Calu3 (cell line): ENCODE measurements at regions not wholly inside any gene's neighbourhood (a gene's known extent, or its start where the extent isn't known, plus 50 kb on each side); places are given as distances from the start of the nearest gene placed in this dataset.

Source experiments
- BruUV-seq: library from RNA; stranded (reverse); fragments of 400-500 nt; replicated peaks from 2 replicates; lab custom pipeline; 2021; lab: Mats Ljungman, UMichigan
- CTCF ChIA-PET: fragments of 300-600 bp; sonication (Branson Sonifier 250); formaldehyde crosslinking; loops from one replicate; lab custom pipeline; 2022; ENCODE audit warnings: antibody characterized with exemption; lab: Charles Lee
- DNase-seq: peaks from one replicate; pipeline ENCODE4 v3.0.0; 2022
- H3K27ac Mint-ChIP-seq: one replicate; pipeline ENCODE4 v1.8.0; 2022; ENCODE audit warnings: mixed read lengths; ENCODE audit not compliant: unreplicated experiment
- H3K27me3 Mint-ChIP-seq: one replicate; pipeline ENCODE4 v1.8.0; 2022; ENCODE audit warnings: mixed read lengths; ENCODE audit not compliant: unreplicated experiment
- H3K36me3 Mint-ChIP-seq: one replicate; pipeline ENCODE4 v1.8.0; 2022; ENCODE audit warnings: mild to moderate bottlenecking, moderate library complexity, mixed read lengths; ENCODE audit not compliant: insufficient read depth, unreplicated experiment
- H3K4me1 Mint-ChIP-seq: one replicate; pipeline ENCODE4 v1.8.0; 2022; ENCODE audit warnings: mild to moderate bottlenecking, low read depth, mixed read lengths; ENCODE audit not compliant: unreplicated experiment
- H3K4me3 Mint-ChIP-seq: one replicate; pipeline ENCODE4 v1.8.0; 2022; ENCODE audit warnings: mild to moderate bottlenecking, low read depth, moderate library complexity, mixed read lengths; ENCODE audit not compliant: unreplicated experiment
- H3K9me3 Mint-ChIP-seq: one replicate; pipeline ENCODE4 v1.8.0; 2022; ENCODE audit warnings: low read depth, mixed read lengths; ENCODE audit not compliant: unreplicated experiment
- intact Hi-C: fragments of 100-400 bp; cut with micrococcal nuclease; formaldehyde crosslinking; loops from one replicate; pipeline ENCODE4 v1.10.0; 2022; ENCODE audit not compliant: unreplicated experiment
- TF ChIP-seq, protein P1 (sequence below): fragments of 200-600 bp; IDR thresholded peaks from one replicate; pipeline ENCODE4 v1.8.0; 2022; ENCODE audit warnings: antibody characterized with exemption; ENCODE audit not compliant: unreplicated experiment

DNA sequence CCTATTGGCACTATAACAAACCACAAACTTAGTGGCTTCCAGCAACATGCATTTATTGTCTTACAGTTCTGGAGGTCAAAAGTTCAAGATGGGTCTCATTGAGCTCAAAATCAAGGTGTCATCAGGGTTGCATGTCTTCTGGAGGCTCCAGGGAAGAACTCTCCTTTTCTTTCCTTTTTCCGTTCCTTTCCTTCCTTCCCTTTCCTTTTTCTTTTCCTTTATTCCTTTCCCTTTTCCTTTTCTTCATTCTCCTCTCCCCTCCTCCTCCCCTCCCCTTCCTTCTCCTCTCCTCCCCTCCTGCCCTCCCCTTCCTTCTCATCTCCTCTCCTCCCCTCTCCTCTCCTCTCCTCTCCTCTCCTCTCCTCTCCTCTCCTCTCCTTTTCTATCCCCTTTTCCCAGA is 460.2 kb upstream of the CDH4 start:
- DNase-seq = no peak
- no TSS peak for BruUV-seq
- Mint-ChIP-seq H3K9me3 (peaks cover 27% of the 10 kb centered on the region), H3K4me3 (no peak overlapping the region), H3K27ac (no peak overlapping the region), H3K27me3 (no peaks in the 10 kb centered on the region), H3K4me1 (no peaks in the 10 kb centered on the region), H3K36me3 (no peaks in the 10 kb centered on the region)
- TF ChIP-seq, protein P1, sequence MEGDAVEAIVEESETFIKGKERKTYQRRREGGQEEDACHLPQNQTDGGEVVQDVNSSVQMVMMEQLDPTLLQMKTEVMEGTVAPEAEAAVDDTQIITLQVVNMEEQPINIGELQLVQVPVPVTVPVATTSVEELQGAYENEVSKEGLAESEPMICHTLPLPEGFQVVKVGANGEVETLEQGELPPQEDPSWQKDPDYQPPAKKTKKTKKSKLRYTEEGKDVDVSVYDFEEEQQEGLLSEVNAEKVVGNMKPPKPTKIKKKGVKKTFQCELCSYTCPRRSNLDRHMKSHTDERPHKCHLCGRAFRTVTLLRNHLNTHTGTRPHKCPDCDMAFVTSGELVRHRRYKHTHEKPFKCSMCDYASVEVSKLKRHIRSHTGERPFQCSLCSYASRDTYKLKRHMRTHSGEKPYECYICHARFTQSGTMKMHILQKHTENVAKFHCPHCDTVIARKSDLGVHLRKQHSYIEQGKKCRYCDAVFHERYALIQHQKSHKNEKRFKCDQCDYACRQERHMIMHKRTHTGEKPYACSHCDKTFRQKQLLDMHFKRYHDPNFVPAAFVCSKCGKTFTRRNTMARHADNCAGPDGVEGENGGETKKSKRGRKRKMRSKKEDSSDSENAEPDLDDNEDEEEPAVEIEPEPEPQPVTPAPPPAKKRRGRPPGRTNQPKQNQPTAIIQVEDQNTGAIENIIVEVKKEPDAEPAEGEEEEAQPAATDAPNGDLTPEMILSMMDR = no peak
- intact Hi-C loops = no loop called here
- CTCF ChIA-PET = no interaction called here

DNA sequence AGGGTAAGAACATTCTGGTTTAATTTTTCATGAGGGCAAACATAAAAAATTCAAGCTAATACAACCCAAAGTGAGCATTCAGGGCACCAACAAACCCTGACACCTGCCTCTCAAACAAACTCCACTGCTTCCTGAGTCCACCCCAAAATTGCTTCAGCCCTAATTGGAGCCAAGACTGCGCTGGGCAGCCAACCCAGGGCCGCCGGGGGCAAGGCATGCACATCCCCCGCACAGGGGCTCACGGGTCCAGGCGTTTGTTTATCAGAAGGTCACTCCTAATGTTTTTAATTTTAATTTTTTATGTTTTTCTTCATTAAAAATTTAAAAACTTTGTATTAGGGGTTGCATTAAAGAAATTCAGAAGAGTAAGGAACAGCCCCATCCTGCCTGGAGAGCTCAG is 459.1 kb upstream of the CDH4 start:
- Mint-ChIP-seq H3K4me1 (no peaks in the 10 kb centered on the region), H3K36me3 (no peaks in the 10 kb centered on the region), H3K27me3 (no peaks in the 10 kb centered on the region), H3K9me3 (peaks cover 31% of the 10 kb centered on the region), H3K27ac (no peak overlapping the region), H3K4me3 (no peak overlapping the region)
- no TSS peak for BruUV-seq
- CTCF ChIA-PET = no interaction called here
- intact Hi-C loops = no loop called here
- TF ChIP-seq, protein P1 = no peak
- DNase-seq = no peak

DNA sequence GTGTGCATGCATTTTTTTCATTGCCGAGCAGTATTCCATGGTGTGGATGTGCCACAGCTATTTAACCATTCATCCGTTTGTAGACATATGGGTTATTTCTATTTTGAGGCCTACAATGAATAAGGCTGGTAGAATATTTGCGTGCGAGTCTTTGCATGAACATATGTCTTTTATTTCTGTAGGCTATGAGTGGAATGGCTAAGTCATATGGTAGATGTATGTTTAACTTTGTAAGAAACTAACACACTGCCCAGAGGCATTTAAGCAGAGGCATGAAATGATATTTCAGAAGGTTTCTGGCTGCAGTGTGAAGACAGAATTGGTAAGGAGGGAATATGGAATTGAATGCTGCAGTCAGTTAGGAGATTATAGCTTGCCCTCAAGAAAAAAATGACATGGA is 457.4 kb upstream of the CDH4 start:
- intact Hi-C loops = no loop called here
- CTCF ChIA-PET = no interaction called here
- Mint-ChIP-seq H3K4me3 (no peak overlapping the region), H3K9me3 (peaks cover 28% of the 10 kb centered on the region), H3K27me3 (no peaks in the 10 kb centered on the region), H3K27ac (no peak overlapping the region), H3K4me1 (no peaks in the 10 kb centered on the region), H3K36me3 (no peaks in the 10 kb centered on the region)
- TF ChIP-seq, protein P1 = no peak
- BruUV-seq = no TSS peak
- no peak for DNase-seq

DNA sequence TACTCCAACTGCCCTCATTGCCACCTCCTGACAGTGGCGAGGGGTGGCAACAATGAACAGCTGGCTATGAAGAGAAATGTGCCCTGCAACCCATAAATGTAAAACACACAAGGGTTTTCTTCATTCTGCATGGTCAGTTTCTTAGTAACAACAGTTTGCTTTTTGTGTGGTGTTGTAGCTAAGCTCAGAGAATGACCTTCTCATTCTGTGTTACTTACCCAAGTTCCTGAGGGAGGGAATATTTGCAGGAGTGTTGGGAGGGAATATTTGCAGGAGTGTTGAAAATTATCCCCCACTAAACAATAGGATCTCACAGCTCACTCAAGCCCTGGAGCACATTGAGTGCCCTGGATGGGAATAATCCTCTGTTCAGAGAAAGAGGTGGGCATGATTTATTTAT is 456.4 kb upstream of the CDH4 start:
- no peaks in the 10 kb centered on the region for H3K36me3 Mint-ChIP-seq
- intact Hi-C loops = no loop called here
- no peak overlapping the region for H3K4me3 Mint-ChIP-seq
- H3K27ac Mint-ChIP-seq = no peak overlapping the region
- peaks cover 21% of the 10 kb centered on the region for H3K9me3 Mint-ChIP-seq
- DNase-seq = no peak
- H3K4me1 Mint-ChIP-seq = no peaks in the 10 kb centered on the region
- CTCF ChIA-PET = interaction anchor here (0.6 kb wide), 1 partner anchor 81 kb away, joined by 11 read pairs; no protein-coding TSS in a partner anchor
- H3K27me3 Mint-ChIP-seq = no peaks in the 10 kb centered on the region
- BruUV-seq = no TSS peak
- TF ChIP-seq, protein P1 = no peak

DNA sequence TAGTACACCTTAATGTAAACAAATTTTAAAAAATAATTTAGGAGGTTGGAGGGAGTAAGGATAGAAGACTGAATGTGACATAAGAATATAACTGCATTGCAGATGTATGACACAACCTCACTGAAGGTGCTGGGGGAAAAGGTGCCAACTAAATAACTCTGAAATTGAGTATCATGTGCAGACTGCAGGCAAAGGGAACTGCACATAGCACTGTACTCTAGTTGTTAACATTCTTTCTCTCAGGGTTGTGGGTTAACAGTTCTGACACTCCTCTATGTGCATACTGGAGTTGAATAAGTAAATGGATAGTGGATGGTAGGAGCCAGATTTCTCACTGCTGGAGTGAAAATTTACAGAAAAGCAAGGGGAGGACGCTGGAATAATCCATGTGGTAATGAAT is 451.9 kb upstream of the CDH4 start:
- no peak for DNase-seq
- Mint-ChIP-seq H3K9me3 (peaks cover 17% of the 10 kb centered on the region), H3K4me1 (no peaks in the 10 kb centered on the region), H3K36me3 (no peaks in the 10 kb centered on the region), H3K27ac (no peak overlapping the region), H3K4me3 (no peak overlapping the region), H3K27me3 (no peaks in the 10 kb centered on the region)
- CTCF ChIA-PET = no interaction called here
- BruUV-seq = no TSS peak
- intact Hi-C loops = no loop called here
- TF ChIP-seq, protein P1 = no peak
